GM19452 (cell line): ENCODE measurements at regions not wholly inside any gene's neighbourhood (a gene's known extent, or its start where the extent isn't known, plus 50 kb on each side); places are given as distances from the start of the nearest gene placed in this dataset.
"Not testable (repeated sequence)": the region's sequence is repeated elsewhere in the genome, so short reads cannot be mapped to it uniquely, and the experiment has no call there.

Experiments
- ATAC-seq: cut with Tn5 transposase; IDR thresholded peaks from one replicate; pipeline ENCODE4 v1.9.1; 2021; ENCODE audit not compliant: unreplicated experiment

GRCh38 chr3:106299300-106300098 lies 430.7 kb upstream of the CBLB start:
- ATAC-seq: peak; percentile 63

GRCh38 chr3:106302451-106303221 lies 433.8 kb upstream of the CBLB start:
- peak; percentile 83 for ATAC-seq

GRCh38 chr3:106303766-106304165 lies 435.0 kb upstream of the CBLB start:
- no peak for ATAC-seq

GRCh38 chr3:106305127-106305526 lies 436.3 kb upstream of the CBLB start:
- no peak for ATAC-seq

- ATAC-seq: no peak
These were observed 437.1 kb upstream of the CBLB start for GRCh38 chr3:106305882-106306435.

- no peak for ATAC-seq
These were observed 440.5 kb upstream of the CBLB start for GRCh38 chr3:106309274-106309673.

- not testable (repeated sequence) for ATAC-seq
These were observed 441.0 kb upstream of the CBLB start for GRCh38 chr3:106309798-106310197.

GRCh38 chr3:106317141-106318055 lies 448.6 kb upstream of the CBLB start:
- ATAC-seq: no peak

- ATAC-seq: not testable (repeated sequence)
These were observed 452.6 kb upstream of the CBLB start for GRCh38 chr3:106321438-106321837.

GRCh38 chr3:106323586-106323985 lies 454.8 kb upstream of the CBLB start:
- no peak for ATAC-seq

- ATAC-seq: no peak
These were observed 458.3 kb upstream of the CBLB start for GRCh38 chr3:106326941-106327695.

- no peak for ATAC-seq
These were observed 458.8 kb upstream of the CBLB start for GRCh38 chr3:106327696-106328025.

GRCh38 chr3:106328224-106328623 lies 459.4 kb upstream of the CBLB start:
- ATAC-seq: no peak

- no peak for ATAC-seq
These were observed 460.7 kb upstream of the CBLB start for GRCh38 chr3:106329521-106329920.

- ATAC-seq: no peak
These were observed 462.8 kb upstream of the CBLB start for GRCh38 chr3:106331636-106332035.

- no peak for ATAC-seq
These were observed 463.3 kb upstream of the CBLB start for GRCh38 chr3:106332129-106332528.

- ATAC-seq: peak; percentile 47
These were observed 464.1 kb upstream of the CBLB start for GRCh38 chr3:106332884-106333283.

GRCh38 chr3:106333911-106334618 lies 465.3 kb upstream of the CBLB start:
- ATAC-seq: peak; percentile 68

GRCh38 chr3:106336619-106337018 lies 467.8 kb upstream of the CBLB start:
- ATAC-seq: no peak

- no peak for ATAC-seq
These were observed 468.3 kb upstream of the CBLB start for GRCh38 chr3:106337116-106337515.
